Myocyte (in vitro differentiated cells): ENCODE measurements at regions not wholly inside any gene's neighbourhood (a gene's known extent, or its start where the extent isn't known, plus 50 kb on each side); places are given as distances from the start of the nearest gene placed in this dataset.

Experiments
- DNase-seq: peaks from one replicate; pipeline ENCODE4 v3.0.0-alpha.2; 2012; ENCODE audit warnings: low read depth

DNA sequence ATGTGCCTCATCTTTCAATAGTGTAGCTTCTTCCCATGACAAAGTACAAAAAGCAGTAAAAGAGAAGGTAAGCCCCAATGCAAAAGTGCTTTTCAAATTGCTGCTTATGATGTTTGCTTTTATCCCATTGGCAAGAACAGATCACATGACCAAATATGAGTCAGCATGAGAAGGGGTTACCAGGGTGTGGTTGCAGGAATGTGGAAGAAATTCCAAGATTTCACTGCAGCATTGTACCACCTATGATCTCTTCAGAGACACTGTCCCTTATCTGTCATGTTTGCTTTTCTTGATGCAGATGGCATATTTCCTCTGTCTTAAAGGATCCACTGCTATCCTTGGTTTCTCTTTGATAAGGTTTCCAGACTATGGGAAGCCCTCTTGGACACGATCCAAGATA, 1006.9 kb upstream of the PRMT6 start:
- no peak for DNase-seq

DNA sequence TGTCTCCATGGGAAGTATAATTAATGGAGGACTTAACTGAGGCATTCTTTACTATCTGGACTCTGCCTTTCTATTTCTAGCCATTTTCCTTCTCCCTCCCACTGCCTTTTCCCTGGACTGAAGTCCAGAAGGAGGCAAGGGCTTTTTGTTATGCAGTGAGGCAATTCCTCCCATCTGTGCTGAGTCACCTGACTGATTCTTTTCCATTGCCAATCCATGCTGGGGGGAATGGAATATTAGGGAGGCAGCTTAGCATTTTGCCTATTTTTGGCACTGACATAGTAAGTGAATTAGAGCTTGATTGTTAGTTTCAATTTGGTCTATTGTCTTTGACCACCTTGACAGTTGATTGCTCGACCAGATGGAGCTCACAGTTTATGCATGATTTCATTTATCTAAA, 1000.6 kb upstream of the PRMT6 start:
- DNase-seq, result no peak

DNA sequence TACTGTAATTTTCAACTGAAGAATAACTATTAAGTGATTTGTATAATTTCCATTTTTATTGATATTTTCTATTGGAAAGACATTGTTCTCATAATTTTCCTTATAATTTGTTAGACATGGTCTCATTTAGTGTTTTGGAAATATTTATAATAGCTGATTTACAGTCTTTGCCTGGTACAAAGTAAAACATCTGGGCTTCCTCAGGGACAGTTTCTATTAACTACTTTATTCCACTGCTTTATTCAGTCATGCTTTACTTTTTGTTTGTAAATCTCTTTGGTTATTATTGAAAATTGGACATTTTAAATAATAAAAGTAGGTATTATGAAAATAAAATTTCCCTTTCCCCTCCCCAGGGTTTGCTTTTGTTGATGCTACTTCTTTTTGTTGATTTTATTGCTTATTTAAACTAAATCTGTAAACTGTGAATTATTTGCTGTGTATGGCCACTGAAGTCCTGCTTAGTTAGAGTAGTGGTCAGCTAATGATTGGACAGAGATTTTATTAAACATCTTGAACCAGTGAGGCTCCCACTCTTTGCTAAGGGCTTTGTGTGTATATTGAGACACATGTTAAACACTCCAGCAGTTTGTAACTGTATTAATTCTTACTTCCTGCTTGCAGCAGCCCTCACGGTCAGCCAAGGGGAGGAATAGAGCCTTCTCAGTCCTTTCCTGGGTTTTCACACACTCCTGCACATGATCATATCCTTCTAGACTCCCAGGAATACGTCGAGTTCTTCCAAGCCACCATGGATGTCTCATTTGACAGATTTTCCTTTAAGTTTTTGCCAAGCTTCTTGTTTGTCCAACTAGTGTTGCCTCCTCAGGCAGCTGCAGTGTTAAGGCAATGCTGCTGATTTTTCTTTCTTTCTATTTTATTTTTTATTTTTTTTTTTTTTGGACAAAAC, 994.6 kb upstream of the PRMT6 start:
- no peak for DNase-seq

DNA sequence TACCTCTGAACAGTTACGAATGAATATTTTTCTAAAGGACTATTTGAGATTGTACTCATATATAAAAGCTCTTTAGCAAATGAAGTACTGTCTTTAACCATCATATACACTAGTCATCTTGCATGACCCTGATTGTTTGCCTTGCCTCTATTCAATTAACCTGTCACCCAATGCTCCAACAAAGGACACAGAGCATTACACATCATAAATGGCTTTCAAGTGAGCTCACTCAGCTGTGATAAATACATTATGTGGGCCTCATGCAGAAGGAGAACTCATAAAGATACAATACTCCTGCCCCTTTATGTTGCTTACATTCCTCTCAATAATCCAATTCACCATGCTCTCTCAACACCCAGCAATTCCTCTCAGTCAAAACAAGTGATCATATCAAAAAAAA, 993.0 kb upstream of the PRMT6 start:
- no peak for DNase-seq

DNA sequence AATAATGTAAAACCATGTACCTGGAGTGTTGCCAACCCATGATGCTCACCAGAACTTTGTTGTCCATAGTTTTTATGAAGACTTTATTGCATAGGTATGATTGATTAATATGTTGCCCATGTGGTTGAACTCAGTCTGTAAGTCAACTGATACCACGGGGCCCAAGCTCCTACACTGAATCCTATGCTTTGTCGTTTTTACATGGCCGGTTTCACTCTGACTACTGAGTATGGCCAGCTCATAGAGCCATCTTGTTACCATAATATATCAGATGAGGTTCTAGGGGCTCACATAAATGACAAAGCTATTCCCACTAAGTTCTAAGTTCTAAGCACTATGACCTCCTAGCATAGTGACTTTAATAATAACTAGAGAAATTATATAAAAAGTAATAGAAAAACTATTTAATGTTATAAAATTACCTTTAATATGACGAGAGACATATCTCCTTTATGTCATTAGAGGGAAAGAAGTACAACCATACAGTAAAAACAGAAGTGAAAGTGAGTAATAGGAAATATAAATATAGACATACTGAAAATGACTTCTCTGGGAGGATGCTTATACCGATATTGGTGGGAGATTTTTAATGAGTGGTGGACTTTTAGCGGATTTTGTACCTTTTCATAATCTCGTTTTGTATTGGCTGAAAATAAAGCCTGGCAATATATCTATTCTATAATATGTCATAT, 983.4 kb upstream of the PRMT6 start:
- DNase-seq, result no peak

DNA sequence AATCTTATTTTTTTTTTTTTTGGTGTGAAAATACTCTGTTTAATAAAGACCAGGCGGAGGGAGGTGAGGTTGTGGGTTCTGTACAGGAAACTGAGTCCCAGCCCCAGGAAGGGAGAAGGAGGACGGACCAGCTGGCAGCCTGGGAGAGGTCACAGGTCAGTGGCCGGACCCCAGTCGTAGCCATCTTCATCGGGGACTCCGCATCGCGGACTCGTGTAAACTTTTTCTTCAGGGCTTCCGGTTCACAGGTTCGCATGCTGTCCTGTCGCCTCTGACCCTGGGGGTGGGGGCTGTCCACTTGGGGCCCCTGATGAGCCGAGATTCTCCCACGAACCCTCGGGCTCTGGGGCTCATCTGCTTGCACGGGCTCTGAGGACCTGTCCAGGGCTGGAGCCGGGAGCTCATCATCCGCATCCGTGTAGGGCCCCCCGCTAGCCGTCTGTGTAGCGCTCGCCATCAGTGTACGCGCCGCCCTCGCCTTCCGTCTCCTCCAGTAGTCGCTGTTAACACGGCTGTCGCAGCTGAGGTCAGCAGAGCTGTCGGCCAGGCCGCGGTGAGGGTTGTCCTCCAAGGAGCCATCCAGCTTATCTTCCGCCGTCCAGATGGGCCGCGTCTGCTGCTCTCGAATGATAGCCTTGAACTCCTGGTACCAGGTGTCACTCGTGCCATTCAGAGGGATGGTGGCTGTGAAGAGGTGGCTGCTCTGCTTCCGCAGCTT, 975.7 kb upstream of the PRMT6 start:
- no peak for DNase-seq

DNA sequence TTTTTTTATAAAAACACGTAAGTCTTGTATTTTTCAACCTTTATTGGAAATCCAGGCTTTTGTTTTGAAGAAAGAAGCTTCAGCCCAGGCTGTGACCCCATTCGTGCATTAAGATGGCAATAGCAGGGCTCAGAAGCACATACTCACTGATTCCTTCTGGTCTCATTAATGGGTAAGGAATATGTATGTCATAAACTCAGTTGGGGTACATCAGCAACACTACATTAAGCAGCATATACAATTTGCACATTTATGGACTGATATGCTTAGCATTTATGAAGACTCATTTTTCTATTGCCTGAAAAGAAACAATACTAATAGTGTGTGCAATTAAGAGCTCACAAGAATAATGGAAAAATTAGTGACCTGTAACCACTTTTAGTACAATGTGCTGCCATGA, 945.4 kb upstream of the PRMT6 start:
- DNase-seq, result no peak

DNA sequence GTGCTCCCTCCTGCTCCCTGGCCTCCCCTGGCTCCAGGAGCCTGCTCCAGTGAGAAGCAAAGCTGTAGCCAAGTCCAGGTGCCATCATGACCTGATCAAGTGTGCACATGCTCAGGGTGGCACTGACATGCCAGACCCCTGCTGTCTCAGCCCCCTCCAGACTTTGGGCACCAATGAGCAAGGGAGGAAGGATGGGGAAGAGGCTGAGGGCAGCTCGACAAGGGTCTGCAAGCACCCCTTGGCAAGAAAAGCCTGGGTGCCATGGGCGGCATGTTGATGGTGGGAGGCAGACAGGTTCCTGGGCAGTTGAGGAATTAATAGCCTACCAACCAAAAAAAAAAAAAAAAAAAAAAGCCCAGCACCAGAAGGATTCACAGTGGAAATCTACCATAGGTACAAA, 942.6 kb upstream of the PRMT6 start:
- DNase-seq, result no peak

DNA sequence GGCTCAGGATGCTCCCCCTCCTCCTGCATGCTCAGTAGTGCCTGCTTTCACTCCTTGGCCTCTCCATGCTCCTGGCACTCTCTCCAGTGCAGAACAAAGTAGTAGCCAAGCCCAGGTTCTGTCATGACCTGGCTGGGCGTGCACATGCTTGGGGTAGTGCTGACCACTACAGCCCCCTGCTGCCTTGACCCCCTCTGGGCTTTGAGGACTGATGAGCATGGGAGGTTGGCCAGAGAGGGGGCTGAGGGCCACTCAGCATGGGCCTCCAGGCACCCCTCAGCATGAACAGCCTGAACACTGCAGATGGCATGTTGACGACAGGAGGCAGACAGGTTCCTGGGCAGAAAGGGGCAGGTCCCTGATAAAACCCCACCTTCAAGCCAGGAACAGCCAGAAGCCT, 935.7 kb upstream of the PRMT6 start:
- no peak for DNase-seq

DNA sequence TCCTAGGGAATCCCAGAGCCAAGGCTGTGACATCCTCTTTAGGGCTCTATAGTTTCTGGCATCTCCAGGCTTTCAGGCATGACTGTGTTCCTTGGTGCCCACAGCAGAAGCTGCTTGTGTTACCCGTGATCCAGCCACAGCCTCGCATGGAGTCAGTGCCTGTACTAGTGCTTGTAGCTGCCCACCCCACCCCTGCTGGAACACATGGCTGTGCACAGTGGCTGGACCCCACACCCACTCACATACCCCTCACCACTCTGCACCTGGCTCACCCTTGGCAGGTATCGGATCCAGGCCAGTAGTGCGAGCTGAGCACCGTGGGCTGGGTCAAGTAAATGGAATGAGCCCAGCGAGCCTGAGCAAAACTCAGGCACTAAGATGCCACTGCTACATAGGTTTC, 934.7 kb upstream of the PRMT6 start:
- DNase-seq, result no peak

DNA sequence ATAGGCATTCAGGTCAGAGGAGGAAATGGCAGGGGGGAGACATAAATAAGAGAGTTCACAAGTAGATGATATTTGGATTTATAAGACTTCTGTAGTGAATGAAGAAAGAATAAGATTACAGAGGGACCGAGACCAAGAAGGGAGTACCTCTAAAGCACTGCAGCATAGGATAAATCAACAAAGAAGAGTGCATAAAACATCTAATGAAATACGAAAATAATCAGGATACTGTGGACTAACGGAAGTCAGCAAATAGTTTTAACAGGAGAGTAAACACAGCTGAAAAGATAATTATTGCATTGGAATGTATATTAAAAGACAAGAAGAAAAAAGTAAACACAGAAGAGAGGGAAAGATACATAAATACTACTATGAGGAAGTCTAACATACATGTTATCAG, 921.9 kb upstream of the PRMT6 start:
- DNase-seq, result no peak

DNA sequence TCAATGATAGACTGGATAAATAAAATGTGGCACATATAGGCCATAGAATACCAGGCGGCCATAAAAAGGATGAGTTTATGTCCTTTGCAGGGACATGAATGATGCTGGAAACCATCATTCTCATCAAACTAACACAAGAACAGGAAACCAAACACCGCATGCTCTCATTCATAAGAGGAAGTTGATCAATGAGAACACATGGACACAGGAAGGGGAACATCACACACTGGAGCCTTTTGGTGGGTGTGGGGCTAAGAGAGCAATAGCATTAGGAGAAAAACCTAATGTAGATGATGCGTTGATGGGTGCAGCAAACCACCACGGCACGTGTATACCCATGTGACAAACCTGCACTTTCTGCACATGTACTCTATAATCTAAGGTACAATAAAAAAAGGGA, 883.4 kb upstream of the PRMT6 start:
- no peak for DNase-seq

DNA sequence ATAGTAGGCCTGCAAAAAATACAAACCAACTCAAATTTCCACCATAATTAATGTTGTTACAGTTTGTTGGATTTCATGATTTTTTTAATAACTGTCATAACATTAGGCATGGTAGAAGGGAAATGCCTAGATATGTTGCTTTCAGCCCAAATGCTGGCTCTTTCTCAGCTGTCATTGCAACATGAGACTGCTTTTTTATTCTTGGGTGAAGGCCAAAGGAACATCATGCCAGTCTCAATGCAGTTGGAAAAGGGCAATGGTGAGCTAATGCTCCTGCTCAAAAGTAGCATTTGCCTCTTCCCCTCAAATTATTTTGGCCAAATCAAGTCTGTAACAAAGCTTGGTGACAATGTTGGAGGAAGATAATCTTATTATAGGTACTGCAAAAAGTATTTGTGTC, 877.7 kb upstream of the PRMT6 start:
- no peak for DNase-seq

DNA sequence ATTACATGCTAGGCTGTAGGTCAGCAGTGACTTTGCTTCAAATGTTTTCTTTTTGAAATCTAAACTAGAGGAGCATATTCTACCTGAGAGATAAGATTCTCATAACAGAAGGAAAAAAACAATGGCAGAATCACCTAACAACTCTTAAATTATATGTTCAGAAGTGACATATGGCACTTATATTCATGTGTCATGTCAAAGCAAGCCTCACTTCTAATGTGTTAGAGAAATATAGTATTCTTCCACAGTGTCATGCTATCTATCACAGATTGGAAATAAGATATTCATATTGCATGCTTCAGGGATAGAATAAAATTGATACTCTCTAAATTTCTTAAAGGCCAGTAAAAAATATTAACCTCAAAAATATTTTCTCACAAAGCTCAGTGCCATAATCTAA, 874.6 kb upstream of the PRMT6 start:
- no peak for DNase-seq

DNA sequence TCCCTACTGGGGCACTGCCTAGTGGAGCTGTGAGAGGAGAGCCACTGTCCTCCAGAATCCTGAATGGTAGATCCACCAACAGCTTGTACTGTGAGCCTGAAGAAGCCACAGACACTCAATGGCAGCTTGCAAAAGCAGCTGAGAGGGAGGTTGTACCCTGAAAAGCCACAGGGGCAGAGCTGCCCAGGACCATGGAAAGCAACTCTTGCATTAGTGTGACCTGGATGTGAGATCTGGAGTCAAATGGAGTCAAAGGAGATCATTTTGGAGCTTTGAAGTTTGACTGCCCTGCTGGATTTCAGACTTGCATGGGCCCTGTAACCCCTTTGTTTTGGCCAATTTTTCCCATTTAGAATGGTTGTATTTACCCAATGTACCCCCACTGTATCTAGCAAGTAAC, 871.4 kb upstream of the PRMT6 start:
- DNase-seq, result no peak

DNA sequence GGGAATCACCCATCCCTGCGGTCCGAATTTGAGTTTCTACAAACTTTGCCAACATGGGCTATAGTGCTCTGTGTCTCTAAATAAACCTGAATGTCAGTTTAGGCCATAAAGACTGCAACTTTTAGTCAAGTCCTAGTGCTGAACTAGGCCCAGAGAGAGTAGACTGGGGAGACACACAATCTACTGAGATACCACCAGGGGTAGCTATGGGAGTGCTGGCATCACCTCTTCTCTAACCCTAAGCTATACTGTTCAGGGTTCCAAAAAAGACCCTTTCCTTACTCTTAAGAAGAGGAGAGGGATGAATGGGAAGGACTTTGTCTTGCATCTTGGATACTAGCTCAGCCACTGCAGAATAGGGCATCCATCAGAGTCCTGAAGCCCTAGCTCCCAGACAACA, 866.7 kb upstream of the PRMT6 start:
- no peak for DNase-seq

DNA sequence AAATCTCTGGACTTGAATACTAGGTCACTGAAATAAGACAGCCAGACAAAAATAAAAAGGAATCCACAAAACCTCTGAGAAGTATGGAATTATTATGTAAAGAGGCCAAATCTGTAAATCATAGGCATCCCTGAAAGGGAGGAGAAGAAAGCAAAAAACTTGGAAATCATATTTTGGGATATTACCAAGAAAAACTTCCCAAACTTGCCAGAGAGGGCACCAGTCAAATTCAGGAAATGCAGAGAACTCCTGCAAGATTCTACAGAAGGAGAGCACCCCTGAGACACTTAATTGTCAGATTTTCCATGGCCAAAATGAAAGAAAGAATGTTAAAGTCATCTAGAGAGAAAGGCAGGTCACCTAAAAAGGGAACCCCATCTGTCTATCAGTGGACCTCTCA, 862.3 kb upstream of the PRMT6 start:
- DNase-seq, result no peak

DNA sequence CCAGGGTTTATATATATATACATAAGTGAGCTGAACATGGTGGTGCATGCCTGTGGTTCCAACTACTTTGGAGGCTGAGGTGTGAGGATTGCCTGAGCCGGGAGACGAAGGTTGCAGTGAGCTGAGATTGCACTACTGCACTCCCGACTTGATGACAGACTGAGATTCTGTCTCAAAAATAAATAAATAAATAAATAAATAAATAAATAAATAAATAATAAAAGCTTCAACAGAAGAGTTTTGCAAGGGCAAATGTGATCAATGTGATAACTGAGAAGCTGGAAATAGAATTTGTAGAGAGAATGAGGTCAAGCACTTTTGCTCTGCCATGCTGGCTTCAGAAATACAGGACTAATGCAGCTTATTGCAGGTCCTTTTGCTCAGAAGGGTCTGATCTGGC, 855.8 kb upstream of the PRMT6 start:
- DNase-seq, result no peak

DNA sequence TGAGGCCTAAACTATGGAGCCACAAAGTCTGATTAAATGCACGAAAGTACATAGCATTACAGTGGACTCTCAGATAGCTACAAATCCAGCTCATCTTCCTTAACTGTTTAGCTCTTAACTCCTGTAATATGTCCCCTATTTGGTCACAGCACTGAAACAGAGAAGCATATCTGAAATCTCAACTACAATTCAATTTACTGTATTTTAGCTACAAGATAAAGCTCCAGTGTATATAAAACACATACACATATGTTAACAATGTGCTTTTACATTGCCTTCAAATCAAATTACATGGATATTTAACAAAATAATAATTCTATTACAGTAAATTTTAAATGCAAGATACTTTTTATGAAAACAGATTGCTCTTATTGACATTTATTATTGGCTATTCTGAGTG, 849.3 kb upstream of the PRMT6 start:
- no peak for DNase-seq

DNA sequence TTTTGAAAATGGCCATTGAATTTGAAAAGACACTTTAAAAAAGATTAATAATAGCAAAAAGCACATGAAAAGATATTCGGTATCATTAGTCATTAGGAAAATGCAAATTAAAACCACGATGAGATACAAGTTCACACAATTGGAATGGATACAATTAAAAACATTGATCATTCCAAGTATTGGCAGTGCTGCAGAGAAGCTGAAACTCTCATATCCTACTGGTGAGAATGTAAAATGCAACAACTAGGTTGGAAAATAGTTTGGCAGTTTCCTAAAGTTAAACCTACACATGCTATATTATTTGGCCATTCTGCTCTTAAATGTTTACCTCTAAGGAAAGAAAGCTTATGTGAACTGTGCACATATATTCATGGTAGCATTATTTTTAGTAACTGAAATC, 838.7 kb upstream of the PRMT6 start:
- no peak for DNase-seq

DNA sequence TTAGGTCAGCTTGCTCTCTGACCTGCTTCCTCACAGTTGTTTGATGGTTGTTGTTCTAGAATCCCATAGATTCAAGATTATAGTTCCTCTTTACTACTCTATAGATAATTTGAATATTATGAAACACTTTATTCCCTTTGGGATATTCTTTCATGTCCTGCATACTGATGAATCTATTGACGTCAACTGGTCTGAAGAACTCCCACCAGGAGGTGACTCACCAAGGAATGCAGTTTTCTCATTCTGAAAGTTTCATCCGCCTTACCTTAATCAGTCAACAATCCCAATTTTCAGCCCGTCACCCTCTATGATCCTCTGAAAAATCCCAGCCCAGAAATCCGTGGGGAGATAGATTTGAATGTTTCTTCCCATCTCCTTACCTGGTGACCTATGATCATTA, 834.1 kb upstream of the PRMT6 start:
- no peak for DNase-seq

DNA sequence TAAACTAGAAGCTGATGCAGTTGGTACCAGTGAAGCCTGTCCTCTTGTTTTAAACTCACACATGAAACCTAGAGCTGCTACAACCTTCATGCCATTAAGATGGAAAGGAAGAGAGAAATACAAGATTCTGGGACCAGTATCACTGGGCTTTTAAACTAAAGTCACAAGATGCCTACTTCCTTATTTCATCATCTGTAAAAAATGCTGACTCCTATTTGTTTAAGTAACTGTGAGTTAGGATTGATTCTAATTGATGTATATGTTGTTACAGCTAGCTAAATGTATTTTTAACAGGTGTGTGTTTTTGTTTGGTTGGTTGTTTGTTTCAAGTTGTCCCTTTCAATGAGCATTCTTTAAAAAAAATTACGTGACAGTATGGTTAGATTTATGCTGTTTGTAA, 833.3 kb upstream of the PRMT6 start:
- no peak for DNase-seq
